ENCODE measurements at regions not wholly inside any gene's neighbourhood (a gene's known extent, or its start where the extent isn't known, plus 50 kb on each side); places are given as distances from the start of the nearest gene placed in this dataset.

DNA sequence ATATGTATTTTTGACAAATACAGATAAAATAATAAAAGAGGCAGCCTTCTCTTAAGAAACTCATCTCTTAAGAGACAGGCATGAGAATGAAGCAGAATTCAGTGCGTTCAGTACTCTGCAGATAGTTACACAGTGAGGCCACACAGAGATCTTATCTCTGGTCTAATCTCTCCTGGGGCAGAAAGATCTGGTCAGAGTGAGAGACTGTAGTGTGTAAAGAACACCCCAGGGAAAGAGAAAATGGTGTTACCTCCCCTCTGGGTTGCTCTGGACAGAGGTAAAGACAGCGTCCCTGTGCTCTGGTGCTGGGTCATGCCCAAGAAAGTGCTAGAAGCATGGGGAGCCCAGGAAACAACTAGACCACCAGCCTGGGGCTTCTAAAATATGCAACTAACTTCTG is 216.3 kb downstream of the SIPA1L2 start:
- no peak overlapping the region for H3K4me3 Mint-ChIP-seq
- H3K27me3 Mint-ChIP-seq, result no peaks in the 10 kb centered on the region
- H3K27ac Mint-ChIP-seq, result no peak overlapping the region
- H3K36me3 Mint-ChIP-seq, result no peaks in the 10 kb centered on the region
- H3K4me1 Mint-ChIP-seq, result no peaks in the 10 kb centered on the region
- no peaks in the 10 kb centered on the region for H3K9me3 Mint-ChIP-seq

DNA sequence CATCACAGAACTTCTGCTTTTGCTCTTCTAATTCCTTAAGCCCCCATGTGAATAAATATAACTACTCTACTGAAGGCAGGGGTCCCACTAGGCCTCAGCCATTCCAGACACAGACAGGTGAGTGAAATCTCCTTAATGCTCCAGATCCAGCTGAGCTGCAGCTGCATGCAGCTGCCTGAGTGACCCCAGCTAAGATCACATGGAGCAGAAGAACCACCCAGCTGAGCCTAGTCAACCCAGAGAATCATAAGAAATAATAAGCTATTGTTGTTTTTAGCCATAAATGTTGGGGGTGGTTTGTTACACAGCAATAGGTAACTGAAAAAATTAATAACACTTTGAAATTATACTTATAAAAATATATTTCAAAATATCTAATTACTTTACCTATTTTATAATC is 220.3 kb downstream of the SIPA1L2 start:
- no peaks in the 10 kb centered on the region for H3K36me3 Mint-ChIP-seq
- no peak overlapping the region for H3K4me3 Mint-ChIP-seq
- no peaks in the 10 kb centered on the region for H3K9me3 Mint-ChIP-seq
- H3K27me3 Mint-ChIP-seq, result no peaks in the 10 kb centered on the region
- H3K4me1 Mint-ChIP-seq, result no peaks in the 10 kb centered on the region
- H3K27ac Mint-ChIP-seq, result no peak overlapping the region

DNA sequence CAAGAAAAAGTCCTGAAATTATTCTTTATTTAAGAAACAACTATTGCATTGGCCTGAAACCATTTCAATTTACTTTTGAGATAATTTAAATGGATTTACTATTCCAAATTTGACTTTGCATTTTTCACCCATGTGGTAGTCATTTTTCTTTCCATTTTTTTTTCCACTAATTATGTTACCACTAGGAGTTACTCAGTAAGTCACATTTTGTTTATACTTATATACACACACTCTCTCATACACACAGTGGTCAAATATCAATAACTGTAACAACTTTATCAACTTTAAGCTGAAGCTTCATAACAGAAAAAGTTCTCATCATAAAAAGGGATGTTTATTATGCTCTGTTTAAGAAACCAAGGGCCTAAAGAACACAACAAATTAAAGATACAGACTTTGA is 222.8 kb downstream of the SIPA1L2 start:
- Mint-ChIP-seq H3K36me3 (no peaks in the 10 kb centered on the region), H3K27ac (no peak overlapping the region), H3K9me3 (no peaks in the 10 kb centered on the region), H3K4me3 (no peak overlapping the region), H3K4me1 (no peaks in the 10 kb centered on the region), H3K27me3 (no peaks in the 10 kb centered on the region)

DNA sequence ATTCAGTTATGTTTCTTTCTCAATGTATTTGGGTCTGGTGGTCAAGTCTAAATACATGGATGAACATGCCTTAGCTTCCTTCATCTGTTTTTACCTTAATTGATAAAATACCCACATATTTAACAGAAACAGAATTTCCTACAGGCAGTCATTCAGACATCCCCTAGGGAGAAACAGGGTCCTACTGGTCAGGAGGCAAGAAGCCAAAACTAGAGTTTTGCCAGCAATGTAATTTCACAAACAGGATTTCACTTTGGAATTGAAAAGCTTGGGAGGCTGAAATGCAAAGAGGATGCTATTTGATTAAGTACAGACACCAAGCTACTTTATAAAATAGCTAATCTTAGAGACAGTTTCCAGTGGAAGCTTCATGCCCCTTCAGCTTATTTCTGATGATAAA is 224.2 kb downstream of the SIPA1L2 start:
- Mint-ChIP-seq H3K4me3 (no peak overlapping the region), H3K27ac (no peak overlapping the region), H3K36me3 (no peaks in the 10 kb centered on the region), H3K9me3 (no peaks in the 10 kb centered on the region), H3K4me1 (no peaks in the 10 kb centered on the region), H3K27me3 (peaks cover 1% of the 10 kb centered on the region)

GRCh38 chr1:232404981-232405731 is 224.8 kb downstream of the SIPA1L2 start:
- Mint-ChIP-seq H3K4me3 (no peak overlapping the region), H3K27me3 (peaks cover 4% of the 10 kb centered on the region), H3K27ac (no peak overlapping the region), H3K9me3 (no peaks in the 10 kb centered on the region), H3K36me3 (no peaks in the 10 kb centered on the region), H3K4me1 (no peaks in the 10 kb centered on the region)

- H3K4me3 Mint-ChIP-seq, result no peak overlapping the region
- H3K4me1 Mint-ChIP-seq, result no peaks in the 10 kb centered on the region
- H3K27ac Mint-ChIP-seq, result no peak overlapping the region
- H3K27me3 Mint-ChIP-seq, result peaks cover 4% of the 10 kb centered on the region
- no peaks in the 10 kb centered on the region for H3K9me3 Mint-ChIP-seq
- no peaks in the 10 kb centered on the region for H3K36me3 Mint-ChIP-seq
Observed at GRCh38 chr1:232404227-232404626, 225.7 kb downstream of the SIPA1L2 start.

DNA sequence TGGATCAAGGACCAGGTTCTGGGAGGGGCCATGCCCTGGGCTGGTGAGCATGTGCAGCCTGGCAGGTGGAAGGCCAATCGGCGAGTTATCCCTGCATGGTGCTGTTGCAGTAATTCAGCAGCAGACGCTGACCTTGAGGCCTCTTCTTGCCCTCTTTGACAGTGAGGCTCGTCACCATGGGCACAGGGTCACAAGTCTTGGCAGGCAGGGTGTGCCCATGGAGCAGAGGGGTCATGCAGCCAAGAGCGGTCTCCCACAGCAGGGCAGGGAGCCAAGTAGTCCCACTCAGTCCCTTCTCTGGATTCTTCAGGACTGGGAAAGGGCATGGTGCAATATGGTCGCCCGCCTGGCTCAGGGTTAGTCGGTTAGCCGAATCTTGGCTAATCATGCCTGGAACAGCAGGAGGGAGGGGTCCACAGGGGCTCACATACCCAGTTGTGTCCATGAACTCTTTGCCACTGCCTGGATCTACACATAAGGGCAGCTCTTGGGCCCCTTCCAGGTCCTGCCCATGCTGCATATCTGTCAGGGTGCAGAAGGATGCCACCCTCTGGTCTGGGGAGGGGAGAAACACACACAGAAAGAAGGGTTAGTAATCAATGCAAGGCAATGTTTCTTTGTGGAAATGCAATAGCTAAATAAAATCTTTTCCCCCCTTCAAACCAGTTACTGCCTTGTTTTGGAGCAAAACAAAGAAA is 226.8 kb downstream of the SIPA1L2 start:
- Mint-ChIP-seq H3K9me3 (no peaks in the 10 kb centered on the region), H3K36me3 (no peaks in the 10 kb centered on the region), H3K27me3 (peaks cover 4% of the 10 kb centered on the region), H3K4me3 (no peak overlapping the region), H3K27ac (no peak overlapping the region), H3K4me1 (no peaks in the 10 kb centered on the region)

DNA sequence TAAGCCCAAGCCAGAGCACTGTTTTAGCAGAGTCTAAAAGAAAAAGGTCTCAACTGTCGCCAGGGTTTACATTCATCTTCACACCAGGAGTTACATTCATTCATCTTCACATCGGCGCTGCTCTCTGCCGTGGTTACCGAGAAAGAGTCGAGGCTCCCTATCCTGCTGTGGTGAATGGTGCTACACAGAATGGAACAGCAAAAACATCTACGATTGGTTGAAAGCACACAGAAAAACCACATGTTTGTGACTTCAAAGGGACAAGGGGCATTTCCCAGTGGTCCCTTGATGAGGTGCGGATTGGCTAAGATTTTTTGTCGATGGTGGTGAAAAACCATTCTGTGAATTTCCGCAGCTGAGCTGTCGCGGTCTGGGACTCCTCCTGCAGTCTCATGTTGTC is 231.1 kb downstream of the SIPA1L2 start:
- peaks cover 4% of the 10 kb centered on the region for H3K27me3 Mint-ChIP-seq
- no peaks in the 10 kb centered on the region for H3K4me1 Mint-ChIP-seq
- H3K36me3 Mint-ChIP-seq, result no peaks in the 10 kb centered on the region
- H3K27ac Mint-ChIP-seq, result no peak overlapping the region
- no peak overlapping the region for H3K4me3 Mint-ChIP-seq
- no peaks in the 10 kb centered on the region for H3K9me3 Mint-ChIP-seq

GRCh38 chr1:232393444-232394146 is 236.3 kb downstream of the SIPA1L2 start:
- no peaks in the 10 kb centered on the region for H3K36me3 Mint-ChIP-seq
- no peaks in the 10 kb centered on the region for H3K4me1 Mint-ChIP-seq
- H3K9me3 Mint-ChIP-seq, result no peaks in the 10 kb centered on the region
- no peak overlapping the region for H3K4me3 Mint-ChIP-seq
- no peaks in the 10 kb centered on the region for H3K27me3 Mint-ChIP-seq
- no peak overlapping the region for H3K27ac Mint-ChIP-seq

- no peak overlapping the region for H3K27ac Mint-ChIP-seq
- no peaks in the 10 kb centered on the region for H3K4me1 Mint-ChIP-seq
- H3K36me3 Mint-ChIP-seq, result no peaks in the 10 kb centered on the region
- no peaks in the 10 kb centered on the region for H3K9me3 Mint-ChIP-seq
- H3K4me3 Mint-ChIP-seq, result no peak overlapping the region
- H3K27me3 Mint-ChIP-seq, result no peaks in the 10 kb centered on the region
Observed at GRCh38 chr1:232393010-232393409, 236.9 kb downstream of the SIPA1L2 start.

DNA sequence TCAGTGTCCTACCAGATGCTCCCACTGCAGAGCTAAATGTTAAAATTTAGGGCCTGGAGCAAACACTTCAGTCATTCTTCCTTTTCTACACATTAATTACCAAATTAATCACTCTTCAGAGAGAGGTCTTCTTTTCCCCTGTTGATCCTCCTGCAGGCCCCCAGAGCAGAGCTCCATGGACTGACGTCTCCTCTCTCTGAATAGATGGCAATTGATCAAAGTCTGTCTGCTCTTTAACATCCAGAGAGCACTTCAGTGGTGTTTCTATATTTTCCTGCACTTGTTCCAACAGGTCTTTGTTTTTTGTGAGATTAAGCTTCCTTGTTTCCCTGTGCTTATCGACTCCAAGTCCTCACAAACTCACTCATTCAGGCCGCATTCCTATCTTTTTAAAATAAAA is 239.3 kb downstream of the SIPA1L2 start:
- H3K27me3 Mint-ChIP-seq, result no peaks in the 10 kb centered on the region
- H3K4me3 Mint-ChIP-seq, result no peak overlapping the region
- no peaks in the 10 kb centered on the region for H3K36me3 Mint-ChIP-seq
- H3K27ac Mint-ChIP-seq, result no peak overlapping the region
- no peaks in the 10 kb centered on the region for H3K9me3 Mint-ChIP-seq
- no peaks in the 10 kb centered on the region for H3K4me1 Mint-ChIP-seq

DNA sequence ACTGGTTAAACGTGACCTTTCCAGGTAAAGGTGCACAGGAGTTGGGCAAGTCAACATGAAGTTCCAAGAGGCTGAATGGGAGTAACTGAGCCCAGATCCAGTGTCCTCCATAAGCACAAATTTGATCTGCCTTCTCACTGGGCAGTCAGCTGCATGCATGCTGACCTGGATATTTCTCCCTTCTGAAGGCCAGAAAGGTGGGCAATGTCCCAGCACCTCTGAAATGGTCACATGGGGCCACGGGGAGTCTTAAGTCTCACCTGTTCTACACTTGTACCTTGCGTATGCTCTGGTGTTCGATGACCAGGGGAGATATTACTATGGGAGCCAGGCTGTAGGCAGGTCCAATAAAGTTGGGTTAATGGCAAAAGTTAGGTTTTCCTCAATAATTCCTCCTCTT is 240.2 kb downstream of the SIPA1L2 start:
- no peak overlapping the region for H3K4me3 Mint-ChIP-seq
- no peaks in the 10 kb centered on the region for H3K36me3 Mint-ChIP-seq
- H3K9me3 Mint-ChIP-seq, result no peaks in the 10 kb centered on the region
- H3K27ac Mint-ChIP-seq, result no peak overlapping the region
- no peaks in the 10 kb centered on the region for H3K27me3 Mint-ChIP-seq
- no peaks in the 10 kb centered on the region for H3K4me1 Mint-ChIP-seq

- Mint-ChIP-seq H3K27ac (no peak overlapping the region), H3K36me3 (no peaks in the 10 kb centered on the region), H3K4me3 (no peak overlapping the region), H3K9me3 (no peaks in the 10 kb centered on the region), H3K27me3 (no peaks in the 10 kb centered on the region), H3K4me1 (no peaks in the 10 kb centered on the region)
Observed at GRCh38 chr1:232388363-232388762, 241.6 kb downstream of the SIPA1L2 start.

GRCh38 chr1:232386721-232387510 is 243.0 kb downstream of the SIPA1L2 start:
- Mint-ChIP-seq H3K27me3 (no peaks in the 10 kb centered on the region), H3K36me3 (no peaks in the 10 kb centered on the region), H3K27ac (no peak overlapping the region), H3K4me3 (no peak overlapping the region), H3K4me1 (no peaks in the 10 kb centered on the region), H3K9me3 (no peaks in the 10 kb centered on the region)

DNA sequence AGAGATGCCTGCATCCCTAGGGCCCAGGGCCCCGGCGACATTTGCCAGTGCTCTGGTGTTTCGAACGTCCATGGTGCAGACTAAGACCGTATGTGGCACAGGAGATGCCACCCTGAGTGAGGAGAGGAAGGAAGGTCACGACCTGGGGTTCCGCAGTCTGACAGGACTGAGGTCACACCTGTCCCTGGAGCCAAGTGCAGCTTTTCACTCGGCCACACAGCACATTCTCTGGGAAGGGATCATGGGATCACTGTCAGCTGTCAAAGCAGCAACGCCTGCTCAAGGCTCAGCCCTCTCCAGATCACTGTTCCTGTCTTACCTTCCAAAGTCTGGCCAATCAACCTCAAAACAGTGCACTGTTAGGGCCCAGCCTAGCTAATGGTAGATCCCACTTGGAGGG is 243.6 kb downstream of the SIPA1L2 start:
- Mint-ChIP-seq H3K4me1 (no peaks in the 10 kb centered on the region), H3K9me3 (no peaks in the 10 kb centered on the region), H3K27ac (no peak overlapping the region), H3K36me3 (no peaks in the 10 kb centered on the region), H3K4me3 (no peak overlapping the region), H3K27me3 (no peaks in the 10 kb centered on the region)

Data from activated naive CD4-positive, alpha-beta T cell treated with anti-CD3 and anti-CD28 coated beads, Interleukin-2, amount 50 U/mL, for 24 hours (primary cell).